ENCODE measurements at regions not wholly inside any gene's neighbourhood (a gene's known extent, or its start where the extent isn't known, plus 50 kb on each side); places are given as distances from the start of the nearest gene placed in this dataset.

DNA sequence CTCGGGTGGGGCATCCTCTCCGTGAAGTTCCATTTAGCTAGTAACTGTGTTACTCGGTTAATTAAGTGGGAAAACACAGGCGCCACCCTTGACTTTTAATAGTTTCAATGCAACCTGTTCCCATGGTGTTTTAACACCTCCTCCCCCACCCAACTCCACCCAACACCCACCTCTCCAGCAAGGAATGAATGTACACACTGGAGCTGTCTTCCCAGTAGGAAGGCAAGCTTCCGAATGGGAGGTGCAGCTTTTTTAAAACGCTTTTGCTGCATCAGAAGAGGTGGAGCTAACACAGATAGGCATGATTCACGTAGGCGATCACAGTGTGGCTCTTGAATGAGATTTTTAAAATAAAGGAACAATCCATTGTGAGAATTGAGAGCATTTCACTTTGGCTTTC, 73.8 kb upstream of the AGAP1 start:
- POLR2A ChIA-PET = no interaction called here
- no peak overlapping the region for H3K27ac ChIP-seq
- H3K4me3 ChIP-seq = no peak overlapping the region
- peaks cover 10% of the 10 kb centered on the region for H3K4me1 ChIP-seq
- ATAC-seq (no peak), DNase-seq (ENCODE audit: low read depth in 1 of 2, low spot score in 1 of 2) (no peak), FAIRE-seq (no peak)
- TF ChIP-seq CBX2 (IDR thresholded peaks at IDR 0.05; ENCODE audit: borderline replicate concordance, low read depth) = no peak
- TF ChIP-seq ESRRA (IDR thresholded peaks at IDR 0.05; ENCODE audit: borderline replicate concordance, low read length) = no peak
- no peak for TF ChIP-seq KDM5A (IDR thresholded peaks at IDR 0.05)
- TF ChIP-seq, protein P1, sequence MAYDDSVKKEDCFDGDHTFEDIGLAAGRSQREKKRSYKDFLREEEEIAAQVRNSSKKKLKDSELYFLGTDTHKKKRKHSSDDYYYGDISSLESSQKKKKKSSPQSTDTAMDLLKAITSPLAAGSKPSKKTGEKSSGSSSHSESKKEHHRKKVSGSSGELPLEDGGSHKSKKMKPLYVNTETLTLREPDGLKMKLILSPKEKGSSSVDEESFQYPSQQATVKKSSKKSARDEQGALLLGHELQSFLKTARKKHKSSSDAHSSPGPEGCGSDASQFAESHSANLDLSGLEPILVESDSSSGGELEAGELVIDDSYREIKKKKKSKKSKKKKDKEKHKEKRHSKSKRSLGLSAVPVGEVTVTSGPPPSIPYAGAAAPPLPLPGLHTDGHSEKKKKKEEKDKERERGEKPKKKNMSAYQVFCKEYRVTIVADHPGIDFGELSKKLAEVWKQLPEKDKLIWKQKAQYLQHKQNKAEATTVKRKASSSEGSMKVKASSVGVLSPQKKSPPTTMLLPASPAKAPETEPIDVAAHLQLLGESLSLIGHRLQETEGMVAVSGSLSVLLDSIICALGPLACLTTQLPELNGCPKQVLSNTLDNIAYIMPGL (CRISPR knock-in tag; IDR thresholded peaks at IDR 0.05; ENCODE audit: borderline replicate concordance) = no peak
- TF ChIP-seq MAFK (IDR thresholded peaks at IDR 0.05; ENCODE audit: partially characterized antibody) = no peak
- TF ChIP-seq HEYL (CRISPR knock-in tag; IDR thresholded peaks at IDR 0.05) = no peak
- TF ChIP-seq HOXB13 (CRISPR knock-in tag; IDR thresholded peaks at IDR 0.05; ENCODE audit: low read depth) = no peak
- no peak for TF ChIP-seq NFE2L2 (conservative IDR thresholded peaks at IDR 0.05; ENCODE audit: low read length)
- WGBS (ENCODE audit: missing lambda C conversion rate) = 68% methylated on average over 8 of the region's 8 CpGs
- CTCF ChIA-PET = interaction anchor here (0.5 kb wide), 1 partner anchor 174 kb away, joined by 3 read pairs; no protein-coding TSS in a partner anchor
- 0 out of 3 replicates have a peak, but pooled peaks cover 7% of the 10 kb centered on the region for H3K9me3 ChIP-seq
- no peak overlapping the region for H3K4me2 ChIP-seq

DNA sequence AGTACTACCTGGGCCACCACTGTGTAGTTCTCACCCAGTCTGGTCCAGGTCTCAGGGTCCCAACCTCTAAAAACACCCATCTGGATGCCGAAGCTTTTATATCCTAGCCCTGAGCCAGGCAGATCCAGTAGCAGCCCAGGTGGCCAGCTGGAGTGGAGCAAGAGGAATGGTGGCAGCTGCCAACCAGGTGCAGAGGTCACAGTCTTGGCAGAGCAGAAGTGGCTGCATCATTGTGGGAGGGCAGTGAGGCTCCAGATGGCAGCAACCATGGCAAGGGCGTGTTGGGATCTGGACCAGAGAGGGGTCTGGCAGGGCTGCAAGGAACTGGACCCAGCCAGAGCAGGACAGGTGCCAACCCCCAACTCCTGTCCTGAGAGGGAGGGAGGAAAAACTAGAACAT, 72.2 kb upstream of the AGAP1 start:
- Histone ChIP-seq H3K27ac (no peak overlapping the region), H3K4me3 (no peak overlapping the region), H3K9me3 (0 out of 3 replicates have a peak, but pooled peaks cover 7% of the 10 kb centered on the region), H3K4me2 (no peak overlapping the region), H3K4me1 (peaks cover 8% of the 10 kb centered on the region)
- ATAC-seq = no peak
- ChIA-PET CTCF (no interaction called here), POLR2A (no interaction called here)
- no peak for TF ChIP-seq POLR2A (IDR thresholded peaks at IDR 0.05; ENCODE audit: low read length)
- no peak for TF ChIP-seq ZNF302 (CRISPR knock-in tag; IDR thresholded peaks at IDR 0.05)
- no peak for TF ChIP-seq RNF2 (IDR thresholded peaks at IDR 0.05; ENCODE audit: borderline replicate concordance, low read depth)
- no peak for TF ChIP-seq GATA3 (IDR thresholded peaks at IDR 0.05; ENCODE audit: borderline replicate concordance)
- TF ChIP-seq RFX5 (IDR thresholded peaks at IDR 0.05) = no peak
- no peak for FAIRE-seq
- WGBS (ENCODE audit: missing lambda C conversion rate) = 100% methylated on average over 1 of the region's 2 CpGs
- no peak for DNase-seq (ENCODE audit: low read depth in 1 of 2, low spot score in 1 of 2)

DNA sequence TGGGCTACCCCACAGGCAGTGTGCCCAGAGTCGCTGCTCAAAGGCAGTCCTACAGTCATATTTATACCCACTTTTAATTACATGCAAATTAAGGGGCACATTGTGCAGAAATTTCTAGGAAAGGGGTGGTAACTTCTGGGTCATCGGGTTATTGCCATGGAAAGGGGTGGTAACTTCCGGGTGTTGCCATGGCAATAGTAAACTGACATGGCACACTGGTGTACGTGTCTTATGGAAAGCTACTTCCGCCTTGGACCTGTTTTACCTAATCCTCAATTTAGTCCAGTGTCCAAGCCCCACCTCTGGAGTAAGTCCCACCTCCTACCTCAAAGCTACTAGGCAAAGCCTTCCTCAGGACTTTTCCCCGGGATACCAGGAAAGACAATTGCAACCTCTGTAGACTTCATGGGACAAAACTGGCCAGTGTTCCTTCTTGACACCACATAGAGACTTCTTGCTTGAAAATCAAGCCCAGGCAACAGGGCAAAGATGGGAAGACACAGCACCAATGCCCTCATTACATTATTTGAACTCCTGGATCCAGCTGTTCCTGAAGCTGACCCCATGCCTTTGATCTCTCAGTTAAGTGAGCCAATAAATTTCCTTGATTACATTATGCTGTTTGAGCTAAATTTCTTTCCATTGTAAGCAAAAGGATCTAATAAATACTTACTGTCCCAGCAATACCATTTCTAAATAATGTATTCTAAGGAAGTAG, 63.3 kb upstream of the AGAP1 start:
- no peak for TF ChIP-seq CBX8 (IDR thresholded peaks at IDR 0.05)
- no peak for TF ChIP-seq EHMT2 (IDR thresholded peaks at IDR 0.05; ENCODE audit: low read depth)
- TF ChIP-seq HDAC2 (IDR thresholded peaks at IDR 0.05) = no peak
- no peak for TF ChIP-seq ZC3H11A (IDR thresholded peaks at IDR 0.05)
- no peak for TF ChIP-seq CBX2 (IDR thresholded peaks at IDR 0.05; ENCODE audit: borderline replicate concordance, low read depth)
- TF ChIP-seq GATA3 (IDR thresholded peaks at IDR 0.05; ENCODE audit: borderline replicate concordance) = no peak
- no peak for TF ChIP-seq BHLHE40 (IDR thresholded peaks at IDR 0.05; ENCODE audit: low read depth, low read length)
- TF ChIP-seq, protein P1 (CRISPR knock-in tag; IDR thresholded peaks at IDR 0.05; ENCODE audit: borderline replicate concordance) = no peak
- TF ChIP-seq POLR2AphosphoS2 (conservative IDR thresholded peaks at IDR 0.05; ENCODE audit: low read length) = no peak
- no peak for TF ChIP-seq HOXB13 (CRISPR knock-in tag; IDR thresholded peaks at IDR 0.05; ENCODE audit: low read depth)
- FAIRE-seq = no peak
- no peak for ATAC-seq
- no peaks in the 10 kb centered on the region for H3K9me3 ChIP-seq
- H3K27ac ChIP-seq = no peak overlapping the region
- no peak overlapping the region for H3K4me2 ChIP-seq
- no peak for DNase-seq (ENCODE audit: low read depth in 1 of 2, low spot score in 1 of 2)
- POLR2A ChIA-PET = no interaction called here
- 78% methylated on average over 6 of the region's 6 CpGs for WGBS (ENCODE audit: missing lambda C conversion rate)
- CTCF ChIA-PET = no interaction called here
- no peaks in the 10 kb centered on the region for H3K4me1 ChIP-seq
- no peak overlapping the region for H3K4me3 ChIP-seq
